Astrocyte (in vitro differentiated cells and primary cell): ENCODE measurements at regions not wholly inside any gene's neighbourhood (a gene's known extent, or its start where the extent isn't known, plus 50 kb on each side); places are given as distances from the start of the nearest gene placed in this dataset.

Source experiments
- DNase-seq: peaks from one replicate; pipeline ENCODE4 v3.0.0-alpha.2; 2010; ENCODE audit warnings: low read depth
- FAIRE-seq: peaks from 2 replicates; lab custom pipeline; 2011; peaks lifted over from hg19 to GRCh38; lab: Jason Lieb, UNC
- H2AFZ ChIP-seq: 2 replicates; pipeline ENCODE4 v1.6.0; 2012; ENCODE audit warnings: low read depth, low read length, inconsistent platforms
- H3K27ac ChIP-seq: 2 replicates; pipeline ENCODE4 v1.5.1; 2011; ENCODE audit warnings: low read depth, low read length, inconsistent platforms
- H3K27me3 ChIP-seq: 2 replicates; pipeline ENCODE4 v1.6.0; 2011; ENCODE audit warnings: low read length, inconsistent platforms; ENCODE audit not compliant: insufficient read depth
- H3K36me3 ChIP-seq: 2 replicates; pipeline ENCODE4 v1.5.1; 2011; ENCODE audit warnings: low read length, inconsistent platforms; ENCODE audit not compliant: insufficient read depth
- H3K4me1 ChIP-seq: 2 replicates; pipeline ENCODE4 v1.5.1; 2011; ENCODE audit warnings: low read length, inconsistent platforms; ENCODE audit not compliant: insufficient read depth
- H3K4me2 ChIP-seq: 2 replicates; pipeline ENCODE4 v1.6.0; 2012; ENCODE audit warnings: low read length, inconsistent platforms
- H3K4me3 ChIP-seq: 2 replicates; pipeline ENCODE4 v1.5.1; 2011; ENCODE audit warnings: low read depth, mild to moderate bottlenecking, low read length, inconsistent platforms; ENCODE audit not compliant: insufficient read depth
- H3K79me2 ChIP-seq: 2 replicates; pipeline ENCODE4 v1.6.0; 2012; ENCODE audit warnings: mild to moderate bottlenecking, low read length, inconsistent platforms; ENCODE audit not compliant: insufficient read depth
- H3K9ac ChIP-seq: 2 replicates; pipeline ENCODE4 v1.6.0; 2012; ENCODE audit warnings: mild to moderate bottlenecking, low read length, inconsistent platforms
- H3K9me3 ChIP-seq: 2 replicates; pipeline ENCODE4 v1.5.1; 2012; ENCODE audit warnings: low read depth, mild to moderate bottlenecking, low read length, inconsistent platforms; ENCODE audit not compliant: insufficient read depth
- H4K20me1 ChIP-seq: 2 replicates; pipeline ENCODE4 v1.6.0; 2012; ENCODE audit warnings: low read length, inconsistent platforms; ENCODE audit not compliant: insufficient read depth
- H3K27ac Mint-ChIP-seq: one replicate; pipeline ENCODE4 v1.8.0; 2021; ENCODE audit warnings: mild to moderate bottlenecking, mixed read lengths; ENCODE audit not compliant: unreplicated experiment
- H3K27me3 Mint-ChIP-seq: one replicate; pipeline ENCODE4 v1.8.0; 2021; ENCODE audit warnings: low read depth, mixed read lengths; ENCODE audit not compliant: unreplicated experiment
- H3K36me3 Mint-ChIP-seq: one replicate; pipeline ENCODE4 v1.8.0; 2021; ENCODE audit warnings: low read depth, mixed read lengths; ENCODE audit not compliant: unreplicated experiment
- H3K4me1 Mint-ChIP-seq: one replicate; pipeline ENCODE4 v1.8.0; 2021; ENCODE audit warnings: low read depth, mixed read lengths; ENCODE audit not compliant: unreplicated experiment
- H3K4me3 Mint-ChIP-seq: one replicate; pipeline ENCODE4 v1.8.0; 2021; ENCODE audit warnings: mild to moderate bottlenecking, moderate library complexity, mixed read lengths; ENCODE audit not compliant: unreplicated experiment
- H3K9me3 Mint-ChIP-seq: one replicate; pipeline ENCODE4 v1.8.0; 2021; ENCODE audit warnings: mild to moderate bottlenecking, mixed read lengths; ENCODE audit not compliant: unreplicated experiment
- EZH2 ChIP-seq: IDR thresholded peaks from 2 replicates; pipeline ENCODE4 v1.6.1; 2012; ENCODE audit warnings: mild to moderate bottlenecking, low read length, inconsistent platforms; ENCODE audit not compliant: insufficient read depth
- TF ChIP-seq, protein P1 (sequence below): IDR thresholded peaks from 2 replicates; pipeline ENCODE4 v1.5.1; 2011; ENCODE audit warnings: low read depth, mild to moderate bottlenecking, inconsistent platforms, low read length, moderate library complexity; ENCODE audit not compliant: insufficient read depth

DNA sequence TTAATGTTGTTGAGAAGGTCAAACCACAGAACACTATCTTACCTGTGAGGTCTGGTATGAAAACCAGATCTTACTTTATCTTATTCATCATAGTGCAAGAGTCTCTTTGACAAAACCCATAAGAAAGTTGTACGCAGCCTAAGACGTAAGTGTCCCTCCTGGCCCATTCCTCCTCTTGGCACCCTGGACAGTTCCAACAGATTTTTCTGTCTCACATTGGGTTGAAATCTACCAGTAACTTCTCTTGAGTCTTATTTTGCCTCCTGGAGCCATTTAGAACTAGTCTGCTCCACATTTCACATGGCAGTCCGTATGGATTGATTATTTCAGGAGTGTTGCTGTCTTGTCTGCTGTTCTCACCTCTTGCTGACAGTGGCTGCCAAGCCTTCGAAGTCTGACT is 498.4 kb downstream of the PDCD6IP start:
- H3K27ac ChIP-seq: no peak overlapping the region
- H3K9me3 Mint-ChIP-seq: no peaks in the 10 kb centered on the region
- no peak for FAIRE-seq
- H3K79me2 ChIP-seq: no peaks in the 10 kb centered on the region
- H3K27ac Mint-ChIP-seq: no peak overlapping the region
- no peaks in the 10 kb centered on the region for H3K27me3 ChIP-seq
- H3K4me1 ChIP-seq: no peaks in the 10 kb centered on the region
- H3K4me1 Mint-ChIP-seq: peaks cover 24% of the 10 kb centered on the region
- TF ChIP-seq, protein P1, sequence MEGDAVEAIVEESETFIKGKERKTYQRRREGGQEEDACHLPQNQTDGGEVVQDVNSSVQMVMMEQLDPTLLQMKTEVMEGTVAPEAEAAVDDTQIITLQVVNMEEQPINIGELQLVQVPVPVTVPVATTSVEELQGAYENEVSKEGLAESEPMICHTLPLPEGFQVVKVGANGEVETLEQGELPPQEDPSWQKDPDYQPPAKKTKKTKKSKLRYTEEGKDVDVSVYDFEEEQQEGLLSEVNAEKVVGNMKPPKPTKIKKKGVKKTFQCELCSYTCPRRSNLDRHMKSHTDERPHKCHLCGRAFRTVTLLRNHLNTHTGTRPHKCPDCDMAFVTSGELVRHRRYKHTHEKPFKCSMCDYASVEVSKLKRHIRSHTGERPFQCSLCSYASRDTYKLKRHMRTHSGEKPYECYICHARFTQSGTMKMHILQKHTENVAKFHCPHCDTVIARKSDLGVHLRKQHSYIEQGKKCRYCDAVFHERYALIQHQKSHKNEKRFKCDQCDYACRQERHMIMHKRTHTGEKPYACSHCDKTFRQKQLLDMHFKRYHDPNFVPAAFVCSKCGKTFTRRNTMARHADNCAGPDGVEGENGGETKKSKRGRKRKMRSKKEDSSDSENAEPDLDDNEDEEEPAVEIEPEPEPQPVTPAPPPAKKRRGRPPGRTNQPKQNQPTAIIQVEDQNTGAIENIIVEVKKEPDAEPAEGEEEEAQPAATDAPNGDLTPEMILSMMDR: no peak
- TF ChIP-seq EZH2: no peak
- DNase-seq: no peak
- no peak overlapping the region for H3K9ac ChIP-seq
- H3K4me3 ChIP-seq: no peak overlapping the region
- H2AFZ ChIP-seq: no peak overlapping the region
- no peak overlapping the region for H3K4me2 ChIP-seq
- no peaks in the 10 kb centered on the region for H3K36me3 Mint-ChIP-seq
- peaks cover 6% of the 10 kb centered on the region for H3K27me3 Mint-ChIP-seq
- no peaks in the 10 kb centered on the region for H3K9me3 ChIP-seq
- H3K4me3 Mint-ChIP-seq: no peak overlapping the region
- no peaks in the 10 kb centered on the region for H3K36me3 ChIP-seq
- no peaks in the 10 kb centered on the region for H4K20me1 ChIP-seq

DNA sequence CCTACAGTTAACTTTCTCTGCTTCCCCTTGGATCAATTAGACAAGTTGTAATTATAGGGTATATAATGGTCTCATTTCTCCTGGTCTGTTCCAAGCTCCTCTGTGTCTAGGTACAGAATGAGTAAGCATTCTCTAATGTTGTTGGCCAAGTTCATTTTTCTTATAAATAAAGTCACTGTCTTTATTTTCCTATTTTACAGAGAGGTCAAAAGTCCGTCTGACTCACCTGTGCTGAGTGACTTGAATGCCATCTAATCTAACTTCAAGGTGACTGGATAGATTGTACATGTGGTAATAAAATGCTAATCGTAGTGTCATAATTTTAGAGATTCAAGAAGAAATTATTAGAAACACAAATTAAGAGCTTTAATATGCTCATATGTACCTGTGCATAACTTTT is 500.2 kb downstream of the PDCD6IP start:
- Mint-ChIP-seq H3K27ac (no peak overlapping the region), H3K27me3 (peaks cover 6% of the 10 kb centered on the region), H3K9me3 (no peaks in the 10 kb centered on the region), H3K4me1 (peaks cover 27% of the 10 kb centered on the region), H3K36me3 (no peaks in the 10 kb centered on the region), H3K4me3 (no peak overlapping the region)
- Histone ChIP-seq H3K27me3 (no peaks in the 10 kb centered on the region), H3K9ac (no peak overlapping the region), H3K9me3 (no peaks in the 10 kb centered on the region), H3K79me2 (no peaks in the 10 kb centered on the region), H4K20me1 (no peaks in the 10 kb centered on the region), H2AFZ (no peak overlapping the region), H3K4me1 (no peaks in the 10 kb centered on the region), H3K27ac (no peak overlapping the region), H3K4me2 (no peak overlapping the region), H3K4me3 (no peak overlapping the region), H3K36me3 (no peaks in the 10 kb centered on the region)
- FAIRE-seq: no peak
- DNase-seq: no peak
- TF ChIP-seq, protein P1: no peak
- TF ChIP-seq EZH2: no peak

DNA sequence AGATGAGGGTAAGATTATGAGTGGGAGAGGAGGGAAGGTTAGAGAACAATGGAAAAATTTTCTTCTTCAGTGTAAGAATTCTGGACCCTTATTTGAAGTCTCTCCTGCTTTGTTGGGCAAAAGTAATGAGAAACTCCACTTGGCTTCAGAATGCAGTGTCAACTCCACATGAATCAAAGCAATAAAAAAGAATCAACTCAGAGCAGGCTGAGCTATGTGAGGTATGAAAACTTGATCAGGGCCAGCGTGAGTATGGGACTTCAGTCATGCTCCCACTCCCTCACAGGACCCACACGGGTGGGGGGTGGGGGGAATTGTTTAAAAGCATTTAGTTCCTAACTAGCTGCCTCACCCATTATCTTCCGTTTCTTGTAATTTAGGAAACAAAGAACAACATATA is 502.2 kb downstream of the PDCD6IP start:
- Mint-ChIP-seq H3K27ac (peak overlapping the region; percentile 44), H3K9me3 (peaks cover 6% of the 10 kb centered on the region), H3K27me3 (peaks cover 6% of the 10 kb centered on the region), H3K4me1 (peaks cover 42% of the 10 kb centered on the region), H3K4me3 (no peak overlapping the region), H3K36me3 (no peaks in the 10 kb centered on the region)
- Histone ChIP-seq H3K9ac (no peak overlapping the region), H4K20me1 (no peaks in the 10 kb centered on the region), H3K4me2 (no peak overlapping the region), H3K9me3 (no peaks in the 10 kb centered on the region), H3K4me3 (no peak overlapping the region), H2AFZ (no peak overlapping the region), H3K36me3 (no peaks in the 10 kb centered on the region), H3K27me3 (no peaks in the 10 kb centered on the region), H3K4me1 (no peaks in the 10 kb centered on the region), H3K27ac (no peak overlapping the region), H3K79me2 (no peaks in the 10 kb centered on the region)
- FAIRE-seq (no peak), DNase-seq (no peak)
- no peak for TF ChIP-seq EZH2
- TF ChIP-seq, protein P1: no peak
